OCI-LY7 (cell line): ENCODE measurements at regions not wholly inside any gene's neighbourhood (a gene's known extent, or its start where the extent isn't known, plus 50 kb on each side); places are given as distances from the start of the nearest gene placed in this dataset.

Experiments used
- CTCF ChIP-seq: fragments of 200-600 bp; sonication (generic); conservative IDR thresholded peaks from 2 replicates; pipeline ENCODE4 v1.5.1; 2014; ENCODE audit warnings: mild to moderate bottlenecking, antibody characterized with exemption, low read length, moderate library complexity, mixed read lengths
- EZH2phosphoT487 ChIP-seq: fragments of 200-600 bp; sonication (generic); IDR thresholded peaks from 2 replicates; pipeline ENCODE4 v1.6.1; 2018; ENCODE audit warnings: low read depth, borderline replicate concordance, mild to moderate bottlenecking, mixed run types, antibody characterized with exemption, low read length, moderate library complexity, mixed read lengths

- no peak for TF ChIP-seq CTCF
- TF ChIP-seq EZH2phosphoT487: no peak
Measured at GRCh38 chr16:25550647-25551046, 141.1 kb upstream of the HS3ST4 start.
